GM23338 (cell line): ENCODE measurements at regions not wholly inside any gene's neighbourhood (a gene's known extent, or its start where the extent isn't known, plus 50 kb on each side); places are given as distances from the start of the nearest gene placed in this dataset.

Experiments
- EZH2 ChIP-seq: fragments of 200-600 bp; sonication (generic); IDR thresholded peaks from one replicate; pipeline ENCODE4 v1.8.0; 2017; ENCODE audit warnings: antibody characterized with exemption, mild to moderate bottlenecking, low read depth; ENCODE audit not compliant: unreplicated experiment
- EZH2phosphoT487 ChIP-seq: fragments of 200-600 bp; sonication (generic); IDR thresholded peaks from one replicate; pipeline ENCODE4 v1.8.1; 2018; ENCODE audit warnings: antibody characterized with exemption; ENCODE audit not compliant: unreplicated experiment
- POLR2AphosphoS5 ChIP-seq: IDR thresholded peaks from 2 replicates; pipeline ENCODE4 v1.6.1; 2016; ENCODE audit warnings: antibody characterized with exemption, low read depth
- TF ChIP-seq, protein P1 (sequence below), 2 experiments: fragments of 200-600 bp in 1 of 2; sonication (generic) in 1 of 2; conservative IDR thresholded peaks; 2 replicates each; pipeline versions ENCODE4 v1.5.1 to v1.6.1; 2016 to 2017; ENCODE audit warnings: antibody characterized with exemption in 2 of 2, low read depth in 2 of 2, mild to moderate bottlenecking in 2 of 2, moderate library complexity in 1 of 2
- TF ChIP-seq, protein P2 (sequence below): IDR thresholded peaks from one replicate; pipeline ENCODE4 v1.6.1; 2018; ENCODE audit warnings: antibody characterized with exemption; ENCODE audit not compliant: unreplicated experiment

DNA sequence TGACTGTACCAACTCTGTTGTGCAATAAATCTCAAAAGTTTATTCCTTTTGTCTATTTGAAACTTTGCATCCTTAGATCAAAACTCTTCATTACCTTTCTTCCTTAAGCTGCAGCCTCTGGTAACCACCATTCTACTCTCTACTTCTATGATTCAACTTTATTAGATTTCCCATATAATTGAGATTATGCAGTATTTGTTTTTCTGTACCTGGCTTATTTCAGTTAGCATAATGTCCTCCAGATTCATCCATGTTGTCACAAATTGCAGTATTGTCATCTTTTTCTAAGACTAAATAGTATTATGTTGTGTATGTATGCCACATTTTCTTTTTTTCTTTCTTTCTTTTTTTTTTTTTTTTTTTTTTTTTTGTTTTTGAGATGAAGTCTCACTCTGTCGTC, 1176.3 kb upstream of the TENM4 start:
- TF ChIP-seq, protein P1, sequence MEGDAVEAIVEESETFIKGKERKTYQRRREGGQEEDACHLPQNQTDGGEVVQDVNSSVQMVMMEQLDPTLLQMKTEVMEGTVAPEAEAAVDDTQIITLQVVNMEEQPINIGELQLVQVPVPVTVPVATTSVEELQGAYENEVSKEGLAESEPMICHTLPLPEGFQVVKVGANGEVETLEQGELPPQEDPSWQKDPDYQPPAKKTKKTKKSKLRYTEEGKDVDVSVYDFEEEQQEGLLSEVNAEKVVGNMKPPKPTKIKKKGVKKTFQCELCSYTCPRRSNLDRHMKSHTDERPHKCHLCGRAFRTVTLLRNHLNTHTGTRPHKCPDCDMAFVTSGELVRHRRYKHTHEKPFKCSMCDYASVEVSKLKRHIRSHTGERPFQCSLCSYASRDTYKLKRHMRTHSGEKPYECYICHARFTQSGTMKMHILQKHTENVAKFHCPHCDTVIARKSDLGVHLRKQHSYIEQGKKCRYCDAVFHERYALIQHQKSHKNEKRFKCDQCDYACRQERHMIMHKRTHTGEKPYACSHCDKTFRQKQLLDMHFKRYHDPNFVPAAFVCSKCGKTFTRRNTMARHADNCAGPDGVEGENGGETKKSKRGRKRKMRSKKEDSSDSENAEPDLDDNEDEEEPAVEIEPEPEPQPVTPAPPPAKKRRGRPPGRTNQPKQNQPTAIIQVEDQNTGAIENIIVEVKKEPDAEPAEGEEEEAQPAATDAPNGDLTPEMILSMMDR (conservative IDR thresholded peaks at IDR 0.05; ENCODE audit: low read depth in 2 of 2): no peak
- TF ChIP-seq POLR2AphosphoS5 (no peak), EZH2 (no peak), EZH2phosphoT487 (no peak)
- TF ChIP-seq, protein P2, sequence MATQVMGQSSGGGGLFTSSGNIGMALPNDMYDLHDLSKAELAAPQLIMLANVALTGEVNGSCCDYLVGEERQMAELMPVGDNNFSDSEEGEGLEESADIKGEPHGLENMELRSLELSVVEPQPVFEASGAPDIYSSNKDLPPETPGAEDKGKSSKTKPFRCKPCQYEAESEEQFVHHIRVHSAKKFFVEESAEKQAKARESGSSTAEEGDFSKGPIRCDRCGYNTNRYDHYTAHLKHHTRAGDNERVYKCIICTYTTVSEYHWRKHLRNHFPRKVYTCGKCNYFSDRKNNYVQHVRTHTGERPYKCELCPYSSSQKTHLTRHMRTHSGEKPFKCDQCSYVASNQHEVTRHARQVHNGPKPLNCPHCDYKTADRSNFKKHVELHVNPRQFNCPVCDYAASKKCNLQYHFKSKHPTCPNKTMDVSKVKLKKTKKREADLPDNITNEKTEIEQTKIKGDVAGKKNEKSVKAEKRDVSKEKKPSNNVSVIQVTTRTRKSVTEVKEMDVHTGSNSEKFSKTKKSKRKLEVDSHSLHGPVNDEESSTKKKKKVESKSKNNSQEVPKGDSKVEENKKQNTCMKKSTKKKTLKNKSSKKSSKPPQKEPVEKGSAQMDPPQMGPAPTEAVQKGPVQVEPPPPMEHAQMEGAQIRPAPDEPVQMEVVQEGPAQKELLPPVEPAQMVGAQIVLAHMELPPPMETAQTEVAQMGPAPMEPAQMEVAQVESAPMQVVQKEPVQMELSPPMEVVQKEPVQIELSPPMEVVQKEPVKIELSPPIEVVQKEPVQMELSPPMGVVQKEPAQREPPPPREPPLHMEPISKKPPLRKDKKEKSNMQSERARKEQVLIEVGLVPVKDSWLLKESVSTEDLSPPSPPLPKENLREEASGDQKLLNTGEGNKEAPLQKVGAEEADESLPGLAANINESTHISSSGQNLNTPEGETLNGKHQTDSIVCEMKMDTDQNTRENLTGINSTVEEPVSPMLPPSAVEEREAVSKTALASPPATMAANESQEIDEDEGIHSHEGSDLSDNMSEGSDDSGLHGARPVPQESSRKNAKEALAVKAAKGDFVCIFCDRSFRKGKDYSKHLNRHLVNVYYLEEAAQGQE: no peak
